GM23338 (cell line): ENCODE measurements at regions not wholly inside any gene's neighbourhood (a gene's known extent, or its start where the extent isn't known, plus 50 kb on each side); places are given as distances from the start of the nearest gene placed in this dataset.

Source experiments
- ATAC-seq: fragments of 200-7000 bp; cut with Tn5 transposase; 3 replicates; pipeline ENCODE4 v1.9.1; 2020
- DNase-seq: peaks from one replicate; pipeline ENCODE4 v3.0.0-alpha.2; 2015; ENCODE audit warnings: low spot score
- H2AFZ ChIP-seq: fragments of 200-600 bp; sonication (generic); 2 replicates; pipeline ENCODE4 v1.8.0; 2016; ENCODE audit warnings: antibody characterized with exemption, mild to moderate bottlenecking, moderate library complexity
- H3F3A ChIP-seq: fragments of 200-600 bp; sonication (generic); replicated peaks from 2 replicates; pipeline ENCODE4 v1.8.0; 2017; ENCODE audit warnings: antibody characterized with exemption, mixed run types, low read depth
- H3K27ac ChIP-seq: fragments of 200-600 bp; sonication (generic); 2 replicates; pipeline ENCODE4 v1.6.1; 2016; ENCODE audit warnings: low read depth
- H3K27me3 ChIP-seq: fragments of 200-600 bp; sonication (generic); 2 replicates; pipeline ENCODE4 v1.8.0; 2016; ENCODE audit warnings: mild to moderate bottlenecking, mixed run types, moderate library complexity; ENCODE audit not compliant: insufficient read depth
- H3K36me3 ChIP-seq: fragments of 200-600 bp; sonication (generic); 2 replicates; pipeline ENCODE4 v1.8.0; 2016; ENCODE audit warnings: mild to moderate bottlenecking; ENCODE audit not compliant: insufficient read depth
- H3K4me1 ChIP-seq: fragments of 200-600 bp; sonication (generic); 2 replicates; pipeline ENCODE4 v1.8.0; 2016; ENCODE audit warnings: mild to moderate bottlenecking, moderate library complexity; ENCODE audit not compliant: insufficient read depth
- H3K4me2 ChIP-seq: fragments of 200-600 bp; sonication (generic); 2 replicates; pipeline ENCODE4 v1.7.1; 2017; ENCODE audit warnings: mixed run types
- H3K4me3 ChIP-seq: fragments of 200-600 bp; sonication (generic); 2 replicates; pipeline ENCODE4 v1.6.1; 2016; ENCODE audit warnings: mixed run types
- H3K79me2 ChIP-seq: fragments of 200-600 bp; sonication (generic); replicated peaks from 2 replicates; pipeline ENCODE4 v1.8.0; 2017; ENCODE audit warnings: mild to moderate bottlenecking; ENCODE audit not compliant: insufficient read depth
- H3K9me2 ChIP-seq: fragments of 200-600 bp; sonication (generic); 2 replicates; pipeline ENCODE4 v1.8.0; 2017; ENCODE audit not compliant: insufficient read depth
- H4K20me1 ChIP-seq: fragments of 200-600 bp; sonication (generic); replicated peaks from 2 replicates; pipeline ENCODE4 v1.8.0; 2017; ENCODE audit warnings: mild to moderate bottlenecking; ENCODE audit not compliant: insufficient read depth
- H3K27ac Mint-ChIP-seq: 2 replicates; pipeline ENCODE4 v1.8.0; 2020; ENCODE audit warnings: inconsistent platforms, mild to moderate bottlenecking, moderate library complexity, mixed read lengths
- H3K27me3 Mint-ChIP-seq: 3 replicates; pipeline ENCODE4 v1.8.0; 2022; ENCODE audit warnings: low read depth, mild to moderate bottlenecking, moderate library complexity, mixed read lengths, inconsistent platforms; ENCODE audit not compliant: insufficient read depth, poor library complexity
- H3K36me3 Mint-ChIP-seq: 3 replicates; pipeline ENCODE4 v1.8.0; 2021; ENCODE audit warnings: low read depth, mild to moderate bottlenecking, inconsistent platforms, moderate library complexity, mixed read lengths
- H3K4me1 Mint-ChIP-seq: 3 replicates; pipeline ENCODE4 v1.8.0; 2020; ENCODE audit warnings: mild to moderate bottlenecking, inconsistent platforms, mixed read lengths
- H3K4me3 Mint-ChIP-seq: 3 replicates; pipeline ENCODE4 v1.8.0; 2021; ENCODE audit warnings: moderate library complexity, mild to moderate bottlenecking, inconsistent platforms, mixed read lengths
- H3K9me3 Mint-ChIP-seq: 3 replicates; pipeline ENCODE4 v1.8.0; 2020; ENCODE audit warnings: moderate library complexity, mild to moderate bottlenecking, inconsistent platforms, mixed read lengths
- EZH2 ChIP-seq: fragments of 200-600 bp; sonication (generic); IDR thresholded peaks from one replicate; pipeline ENCODE4 v1.8.0; 2017; ENCODE audit warnings: antibody characterized with exemption, mild to moderate bottlenecking, low read depth; ENCODE audit not compliant: unreplicated experiment
- REST ChIP-seq: IDR thresholded peaks from one replicate; pipeline ENCODE4 v1.6.1; 2018; ENCODE audit warnings: antibody characterized with exemption; ENCODE audit not compliant: unreplicated experiment
- TF ChIP-seq, protein P1 (sequence below): fragments of 250-450 bp; sonication (Bioruptor Pico); IDR thresholded peaks from 2 replicates; pipeline ENCODE4 v1.5.0; 2020; ENCODE audit warnings: mild to moderate bottlenecking, moderate library complexity

GRCh38 chr5:115350894-115351293 is 54.4 kb upstream of the CCDC112 start:
- ATAC-seq (no peak), DNase-seq (no peak)
- Histone ChIP-seq H4K20me1 (no peaks in the 10 kb centered on the region), H3K4me1 (peaks cover 16% of the 10 kb centered on the region), H3K27me3 (no peaks in the 10 kb centered on the region), H3K36me3 (no peaks in the 10 kb centered on the region), H3K79me2 (no peaks in the 10 kb centered on the region), H3K4me2 (no peak overlapping the region), H2AFZ (no peak overlapping the region), H3K9me2 (peaks cover 5% of the 10 kb centered on the region), H3F3A (no peaks in the 10 kb centered on the region), H3K4me3 (no peak overlapping the region), H3K27ac (no peak overlapping the region)
- TF ChIP-seq REST (no peak), EZH2 (no peak)
- TF ChIP-seq, protein P1, sequence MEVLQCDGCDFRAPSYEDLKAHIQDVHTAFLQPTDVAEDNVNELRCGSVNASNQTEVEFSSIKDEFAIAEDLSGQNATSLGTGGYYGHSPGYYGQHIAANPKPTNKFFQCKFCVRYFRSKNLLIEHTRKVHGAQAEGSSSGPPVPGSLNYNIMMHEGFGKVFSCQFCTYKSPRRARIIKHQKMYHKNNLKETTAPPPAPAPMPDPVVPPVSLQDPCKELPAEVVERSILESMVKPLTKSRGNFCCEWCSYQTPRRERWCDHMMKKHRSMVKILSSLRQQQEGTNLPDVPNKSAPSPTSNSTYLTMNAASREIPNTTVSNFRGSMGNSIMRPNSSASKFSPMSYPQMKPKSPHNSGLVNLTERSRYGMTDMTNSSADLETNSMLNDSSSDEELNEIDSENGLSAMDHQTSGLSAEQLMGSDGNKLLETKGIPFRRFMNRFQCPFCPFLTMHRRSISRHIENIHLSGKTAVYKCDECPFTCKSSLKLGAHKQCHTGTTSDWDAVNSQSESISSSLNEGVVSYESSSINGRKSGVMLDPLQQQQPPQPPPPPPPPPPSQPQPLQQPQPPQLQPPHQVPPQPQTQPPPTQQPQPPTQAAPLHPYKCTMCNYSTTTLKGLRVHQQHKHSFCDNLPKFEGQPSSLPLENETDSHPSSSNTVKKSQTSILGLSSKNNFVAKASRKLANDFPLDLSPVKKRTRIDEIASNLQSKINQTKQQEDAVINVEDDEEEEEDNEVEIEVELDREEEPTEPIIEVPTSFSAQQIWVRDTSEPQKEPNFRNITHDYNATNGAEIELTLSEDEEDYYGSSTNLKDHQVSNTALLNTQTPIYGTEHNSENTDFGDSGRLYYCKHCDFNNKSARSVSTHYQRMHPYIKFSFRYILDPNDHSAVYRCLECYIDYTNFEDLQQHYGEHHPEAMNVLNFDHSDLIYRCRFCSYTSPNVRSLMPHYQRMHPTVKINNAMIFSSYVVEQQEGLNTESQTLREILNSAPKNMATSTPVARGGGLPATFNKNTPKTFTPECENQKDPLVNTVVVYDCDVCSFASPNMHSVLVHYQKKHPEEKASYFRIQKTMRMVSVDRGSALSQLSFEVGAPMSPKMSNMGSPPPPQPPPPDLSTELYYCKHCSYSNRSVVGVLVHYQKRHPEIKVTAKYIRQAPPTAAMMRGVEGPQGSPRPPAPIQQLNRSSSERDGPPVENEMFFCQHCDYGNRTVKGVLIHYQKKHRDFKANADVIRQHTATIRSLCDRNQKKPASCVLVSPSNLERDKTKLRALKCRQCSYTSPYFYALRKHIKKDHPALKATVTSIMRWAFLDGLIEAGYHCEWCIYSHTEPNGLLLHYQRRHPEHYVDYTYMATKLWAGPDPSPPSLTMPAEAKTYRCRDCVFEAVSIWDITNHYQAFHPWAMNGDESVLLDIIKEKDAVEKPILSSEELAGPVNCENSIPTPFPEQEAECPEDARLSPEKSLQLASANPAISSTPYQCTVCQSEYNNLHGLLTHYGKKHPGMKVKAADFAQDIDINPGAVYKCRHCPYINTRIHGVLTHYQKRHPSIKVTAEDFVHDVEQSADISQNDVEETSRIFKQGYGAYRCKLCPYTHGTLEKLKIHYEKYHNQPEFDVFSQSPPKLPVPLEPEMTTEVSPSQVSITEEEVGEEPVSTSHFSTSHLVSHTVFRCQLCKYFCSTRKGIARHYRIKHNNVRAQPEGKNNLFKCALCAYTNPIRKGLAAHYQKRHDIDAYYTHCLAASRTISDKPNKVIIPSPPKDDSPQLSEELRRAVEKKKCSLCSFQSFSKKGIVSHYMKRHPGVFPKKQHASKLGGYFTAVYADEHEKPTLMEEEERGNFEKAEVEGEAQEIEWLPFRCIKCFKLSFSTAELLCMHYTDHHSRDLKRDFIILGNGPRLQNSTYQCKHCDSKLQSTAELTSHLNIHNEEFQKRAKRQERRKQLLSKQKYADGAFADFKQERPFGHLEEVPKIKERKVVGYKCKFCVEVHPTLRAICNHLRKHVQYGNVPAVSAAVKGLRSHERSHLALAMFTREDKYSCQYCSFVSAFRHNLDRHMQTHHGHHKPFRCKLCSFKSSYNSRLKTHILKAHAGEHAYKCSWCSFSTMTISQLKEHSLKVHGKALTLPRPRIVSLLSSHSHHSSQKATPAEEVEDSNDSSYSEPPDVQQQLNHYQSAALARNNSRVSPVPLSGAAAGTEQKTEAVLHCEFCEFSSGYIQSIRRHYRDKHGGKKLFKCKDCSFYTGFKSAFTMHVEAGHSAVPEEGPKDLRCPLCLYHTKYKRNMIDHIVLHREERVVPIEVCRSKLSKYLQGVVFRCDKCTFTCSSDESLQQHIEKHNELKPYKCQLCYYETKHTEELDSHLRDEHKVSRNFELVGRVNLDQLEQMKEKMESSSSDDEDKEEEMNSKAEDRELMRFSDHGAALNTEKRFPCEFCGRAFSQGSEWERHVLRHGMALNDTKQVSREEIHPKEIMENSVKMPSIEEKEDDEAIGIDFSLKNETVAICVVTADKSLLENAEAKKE (CRISPR knock-in tag), result no peak
- H3K4me1 Mint-ChIP-seq, result peaks cover 9% of the 10 kb centered on the region
- H3K27ac Mint-ChIP-seq, result no peak overlapping the region
- no peak overlapping the region for H3K4me3 Mint-ChIP-seq
- peaks cover 5% of the 10 kb centered on the region; the same call in 1 of the 3 replicates for H3K36me3 Mint-ChIP-seq
- H3K27me3 Mint-ChIP-seq, result no peaks in the 10 kb centered on the region
- peaks cover 6% of the 10 kb centered on the region; the same call in 1 of the 3 replicates for H3K9me3 Mint-ChIP-seq
